Stimulated activated CD4-positive, alpha-beta T cell treated with anti-CD3 and anti-CD28 coated beads, Interleukin-15, amount 100 ng/mL, for 24 hours (primary cell): ENCODE measurements at regions not wholly inside any gene's neighbourhood (a gene's known extent, or its start where the extent isn't known, plus 50 kb on each side); places are given as distances from the start of the nearest gene placed in this dataset.

Source experiments
- DNase-seq: peaks from one replicate; pipeline ENCODE4 v3.0.0-alpha.2; 2020

DNA sequence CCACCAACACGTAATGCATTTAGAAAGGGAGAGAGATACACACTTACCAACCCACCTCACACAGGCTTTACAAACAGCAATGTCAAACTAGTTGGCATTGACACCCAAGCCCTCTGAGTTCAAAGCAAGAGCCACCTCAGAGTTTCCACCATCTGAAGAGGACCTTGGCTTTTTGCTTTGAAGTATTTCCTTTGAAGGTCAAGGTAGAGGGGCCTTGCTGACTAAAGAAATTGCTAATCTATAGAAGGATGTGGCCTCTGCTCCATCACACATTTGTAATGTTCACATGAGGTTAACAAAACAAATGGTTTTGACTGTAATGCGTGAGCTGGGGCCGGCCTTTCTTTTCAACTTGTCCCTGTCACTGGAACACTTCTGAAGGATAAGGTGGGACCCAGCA, 117.7 kb downstream of the POLR2M start:
- no peak for DNase-seq

DNA sequence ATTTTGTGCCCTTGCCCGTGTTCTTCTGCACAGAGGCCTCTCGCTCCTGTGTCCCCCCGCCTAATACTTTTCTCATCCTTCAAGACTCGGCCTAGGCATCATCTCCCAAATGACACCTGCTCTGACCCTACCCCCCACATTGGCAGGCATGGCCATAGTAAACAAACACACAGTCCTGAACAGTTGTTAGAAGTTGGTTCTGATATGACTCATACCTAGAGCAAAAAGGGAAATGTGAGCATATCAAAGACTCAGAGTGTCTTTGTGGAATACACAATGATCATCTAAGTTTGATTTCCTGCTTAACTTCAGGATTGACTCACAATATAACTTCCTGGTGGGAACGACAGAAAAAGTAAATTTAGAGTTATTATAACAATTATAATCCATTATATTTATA, 120.5 kb downstream of the POLR2M start:
- DNase-seq = no peak

DNA sequence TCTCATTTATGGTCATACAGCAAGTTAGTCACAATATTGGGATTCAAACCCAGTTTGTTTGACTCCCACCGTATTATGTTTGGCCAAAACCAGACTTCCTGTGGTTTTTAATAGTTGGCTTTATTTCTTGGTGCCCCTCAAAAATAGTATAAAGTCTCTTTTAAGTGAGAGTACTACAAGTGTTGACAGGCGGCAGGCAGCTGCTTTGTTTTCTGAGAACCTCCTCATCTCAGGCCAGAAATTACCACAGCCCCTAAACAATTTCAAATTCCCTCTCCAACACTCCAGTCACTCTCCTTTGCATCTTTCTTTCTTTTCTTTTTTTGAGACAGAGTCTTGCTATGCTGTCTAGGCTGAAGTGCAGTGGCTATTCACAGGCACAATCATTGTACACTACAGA, 121.5 kb downstream of the POLR2M start:
- no peak for DNase-seq

DNA sequence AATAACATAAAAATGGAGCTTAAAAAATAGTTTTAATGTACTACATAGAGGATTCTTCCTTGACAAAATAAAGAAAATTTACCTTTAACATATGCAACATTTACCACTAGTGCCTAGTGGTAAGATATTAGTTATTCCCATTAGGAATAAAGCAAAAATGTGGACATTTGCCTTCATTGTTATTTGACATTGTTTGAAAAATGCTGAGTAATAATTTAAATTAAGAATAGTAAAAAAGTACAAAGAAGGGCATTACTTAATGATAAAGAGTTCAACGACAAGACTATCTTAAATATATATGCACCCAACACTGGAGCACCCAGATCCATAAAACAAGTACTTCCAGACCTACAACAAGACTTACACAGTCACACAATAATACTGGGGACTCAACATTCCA, 125.7 kb downstream of the POLR2M start:
- no peak for DNase-seq

DNA sequence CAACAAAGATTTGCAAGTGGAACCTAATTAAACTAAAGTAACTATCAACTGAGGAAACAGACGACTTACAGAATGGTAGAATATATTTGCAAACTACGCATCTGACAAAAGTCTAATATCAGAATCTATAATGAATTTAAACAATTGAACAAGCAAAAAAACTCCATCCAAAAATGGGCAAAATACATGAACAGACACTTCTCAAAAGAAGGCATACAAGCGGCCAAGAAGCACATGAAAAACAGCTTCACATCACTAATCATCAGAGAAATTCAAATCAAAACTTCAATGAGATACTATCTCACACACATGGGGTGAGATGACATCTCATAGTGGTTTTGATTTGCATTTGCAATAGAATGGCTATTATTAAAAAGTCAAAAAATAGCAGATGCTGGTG, 128.6 kb downstream of the POLR2M start:
- no peak for DNase-seq

DNA sequence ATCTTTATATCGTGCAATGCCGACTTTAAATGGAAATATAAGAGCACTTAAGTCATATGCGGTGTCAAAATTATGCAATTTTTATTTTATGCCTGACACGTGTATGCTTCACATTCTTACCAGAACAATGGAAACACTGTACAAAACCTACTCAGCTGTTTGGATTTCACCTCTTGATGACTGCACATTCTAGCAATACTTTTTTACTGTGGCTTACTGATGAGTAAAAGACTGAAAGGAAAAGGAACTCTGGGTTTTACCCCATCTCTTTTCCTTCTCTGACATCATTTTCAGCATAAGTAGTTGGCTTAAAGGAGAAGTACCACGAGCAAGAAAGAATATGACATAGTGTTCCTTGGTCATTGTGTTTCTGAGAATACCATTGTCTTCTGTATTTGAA, 142.8 kb downstream of the POLR2M start:
- DNase-seq = no peak

DNA sequence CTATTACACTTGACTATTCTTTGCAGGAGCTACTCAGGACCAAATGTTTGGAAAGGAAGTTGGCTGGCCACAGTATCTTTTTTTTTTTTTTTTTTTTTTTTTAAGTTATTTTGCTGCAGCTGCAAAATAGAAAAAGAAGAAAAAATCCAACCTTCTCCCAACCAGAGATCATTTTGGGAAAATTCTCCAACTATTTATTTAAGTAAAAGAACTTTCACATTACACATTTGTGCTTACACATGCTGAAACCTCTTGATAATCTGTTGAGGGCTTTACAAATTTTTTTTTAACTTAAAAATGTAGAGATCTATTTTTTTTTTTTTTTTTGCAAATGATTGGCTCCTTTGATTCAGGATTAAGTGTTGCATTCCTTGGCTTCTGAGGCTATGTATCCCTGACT, 148.0 kb downstream of the POLR2M start:
- no peak for DNase-seq

DNA sequence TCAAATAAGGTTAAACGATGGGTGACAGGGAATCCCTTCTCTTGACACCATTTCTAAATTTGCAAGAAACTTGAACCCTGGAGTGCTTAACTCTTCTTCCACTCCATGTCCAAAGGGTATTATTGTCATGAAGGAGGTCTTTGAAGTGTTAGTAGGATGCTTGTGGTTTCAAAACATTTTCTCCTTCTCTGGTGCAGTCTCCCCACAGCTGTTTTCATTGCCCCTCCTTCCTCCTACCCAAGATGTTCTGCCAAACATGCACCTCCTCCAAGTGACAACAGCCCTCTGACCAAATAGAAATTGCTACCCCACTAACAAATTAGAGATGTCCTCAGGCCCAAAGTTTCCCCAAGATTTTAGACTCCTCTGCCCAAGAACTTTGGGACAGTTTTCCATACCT, 151.4 kb downstream of the POLR2M start:
- DNase-seq = no peak

DNA sequence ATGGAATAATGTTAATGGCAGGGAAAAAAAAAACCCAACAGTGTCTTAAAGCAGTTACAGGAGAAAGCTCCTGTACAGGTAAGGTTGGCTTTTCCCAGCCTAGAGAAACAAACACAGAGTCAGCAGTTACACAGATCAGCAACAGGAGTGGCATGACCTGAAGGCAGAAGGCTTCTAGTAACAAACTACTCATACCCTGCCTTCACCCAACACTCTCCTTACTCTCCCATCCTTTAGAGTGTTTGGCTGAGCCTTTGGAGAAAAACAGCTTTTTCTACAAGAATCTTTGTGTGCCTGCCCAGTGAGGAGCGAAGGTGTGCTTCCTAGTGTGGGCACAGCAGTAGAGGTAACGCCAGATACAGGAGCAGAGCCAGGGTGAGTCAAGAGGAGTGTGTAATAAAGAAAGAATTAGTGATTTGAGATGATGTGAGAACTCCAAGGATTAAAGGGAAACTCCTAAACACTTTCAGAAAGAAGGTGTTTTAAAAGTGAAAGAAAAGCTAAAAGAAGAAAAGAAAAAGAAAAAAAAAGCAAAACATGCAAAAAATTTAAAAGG, 152.7 kb downstream of the POLR2M start:
- DNase-seq = no peak

DNA sequence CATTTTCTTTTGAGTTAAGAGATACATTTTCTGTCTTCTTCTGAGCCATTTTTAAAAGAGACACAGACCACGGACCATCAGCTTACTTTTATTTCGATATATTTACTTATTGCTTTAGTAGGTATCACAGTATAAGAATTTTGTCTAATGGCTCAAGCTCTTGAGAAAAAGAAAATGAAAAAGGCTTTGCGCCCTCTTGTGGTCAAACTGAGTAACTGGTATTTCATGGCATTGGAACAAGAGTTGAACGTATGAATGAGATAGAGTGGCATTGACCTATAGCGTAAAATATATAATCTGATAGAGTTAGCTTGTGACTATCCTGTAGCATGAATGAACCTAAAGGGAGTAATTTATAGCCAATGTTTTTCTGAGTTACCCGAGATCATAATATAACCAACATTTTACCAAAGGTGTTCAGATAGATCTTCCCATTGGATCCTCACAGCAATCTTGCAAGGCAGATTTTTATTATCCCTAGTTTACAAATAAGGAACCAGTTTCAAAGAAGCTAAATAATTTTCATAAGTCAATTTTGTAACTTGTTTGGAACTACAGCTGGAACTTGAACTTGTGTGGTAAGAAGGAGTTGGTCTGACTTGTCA, 154.6 kb downstream of the POLR2M start:
- DNase-seq = peak; percentile 14

DNA sequence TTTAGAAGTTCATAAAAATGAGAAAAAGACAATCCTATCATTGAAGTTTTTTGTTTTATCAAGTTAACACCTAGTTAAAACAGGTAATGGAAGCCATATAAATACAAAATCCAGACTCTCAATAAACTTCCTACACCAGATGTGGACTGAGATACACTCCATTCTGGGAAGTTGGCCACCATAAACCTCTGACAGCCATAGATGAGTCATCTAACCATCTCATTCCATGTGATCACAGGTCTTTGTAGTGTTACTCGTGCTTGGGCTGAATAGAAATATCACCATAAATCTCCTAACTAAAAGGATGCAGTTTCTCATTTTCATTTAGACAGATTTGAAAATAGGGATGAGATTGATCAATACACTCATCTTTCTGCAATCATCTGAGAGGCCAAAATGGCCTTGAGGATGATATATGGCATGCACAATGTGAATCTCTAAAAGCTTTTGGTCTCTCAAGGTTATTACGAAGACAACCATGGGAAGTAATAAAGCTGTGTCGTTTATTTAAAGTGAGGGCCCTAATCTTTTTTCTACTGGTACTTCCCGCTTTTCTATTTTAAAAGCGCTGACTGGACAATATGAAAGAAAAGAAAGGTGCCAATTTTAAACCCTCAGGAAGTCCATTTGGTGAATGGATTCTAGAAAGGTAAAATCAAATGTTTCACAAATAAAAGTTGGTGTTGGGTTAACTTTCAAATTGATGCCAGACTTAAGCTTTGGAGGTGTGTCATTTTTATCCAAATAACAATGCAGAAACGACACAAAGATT, 155.5 kb downstream of the POLR2M start:
- DNase-seq = no peak

DNA sequence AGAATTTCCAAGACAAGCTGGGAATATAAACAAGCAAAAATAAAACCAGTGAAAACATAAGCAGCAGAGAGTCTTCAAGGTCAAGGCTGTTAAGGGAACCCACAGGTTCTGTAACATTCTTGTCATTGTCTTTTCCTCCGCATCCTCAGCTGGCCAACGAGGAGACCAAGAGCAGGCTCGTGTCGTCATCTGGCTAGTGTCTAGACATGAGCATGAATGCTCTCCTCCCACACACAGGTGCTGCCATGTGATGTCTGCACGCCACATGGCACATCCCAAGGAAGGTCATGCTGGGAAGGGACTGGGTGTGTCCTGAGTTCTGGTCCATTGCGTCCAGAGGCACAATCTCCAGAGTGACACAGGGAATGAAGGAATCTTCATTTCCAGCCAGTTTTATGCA, 156.2 kb downstream of the POLR2M start:
- no peak for DNase-seq

DNA sequence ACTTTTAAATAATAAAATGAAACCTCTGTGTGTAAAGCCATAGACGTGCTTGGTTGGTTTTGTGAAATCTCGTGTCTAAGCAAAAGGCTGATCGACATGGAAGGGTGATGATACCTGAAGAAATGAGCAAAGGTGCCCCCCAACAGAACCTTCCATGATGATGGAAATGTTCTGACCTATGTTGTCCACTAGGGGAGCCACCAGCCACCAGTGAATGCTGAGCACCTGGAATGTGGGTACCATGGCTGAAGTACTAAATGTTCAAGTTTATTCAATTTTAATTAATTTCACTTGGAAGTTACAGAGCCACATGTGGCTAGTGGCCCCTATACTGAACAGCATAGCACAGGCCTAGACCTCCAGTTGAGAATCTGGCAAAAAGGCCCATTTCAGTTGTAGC, 158.8 kb downstream of the POLR2M start:
- no peak for DNase-seq

DNA sequence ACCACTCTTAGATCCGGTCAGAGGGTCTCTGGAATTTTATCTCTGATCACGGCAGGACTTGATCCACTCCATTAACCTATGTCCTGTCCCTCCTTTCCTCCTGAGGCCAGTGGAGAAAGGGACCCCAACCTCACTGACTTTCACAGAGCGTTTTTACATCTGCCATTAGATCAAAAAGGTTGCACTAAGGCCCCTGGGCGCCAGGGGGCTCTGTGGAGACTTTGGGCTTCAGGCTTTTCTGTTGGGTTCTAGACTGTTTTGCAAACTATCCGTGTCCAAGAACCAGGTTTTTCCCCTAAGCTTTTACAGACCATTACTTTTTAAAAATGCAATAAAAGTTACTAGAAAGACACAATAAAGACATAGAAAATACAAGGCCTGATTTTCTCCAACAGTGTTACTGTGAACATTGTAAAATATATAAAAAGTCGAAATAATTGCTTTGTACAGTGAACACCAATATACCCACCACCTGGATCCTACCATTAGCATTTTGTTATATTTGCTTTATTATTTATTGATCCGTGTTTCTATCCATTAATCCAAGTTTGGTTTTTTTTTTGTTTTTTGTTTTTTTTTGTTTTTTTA, 159.7 kb downstream of the POLR2M start:
- DNase-seq = peak; percentile 71

DNA sequence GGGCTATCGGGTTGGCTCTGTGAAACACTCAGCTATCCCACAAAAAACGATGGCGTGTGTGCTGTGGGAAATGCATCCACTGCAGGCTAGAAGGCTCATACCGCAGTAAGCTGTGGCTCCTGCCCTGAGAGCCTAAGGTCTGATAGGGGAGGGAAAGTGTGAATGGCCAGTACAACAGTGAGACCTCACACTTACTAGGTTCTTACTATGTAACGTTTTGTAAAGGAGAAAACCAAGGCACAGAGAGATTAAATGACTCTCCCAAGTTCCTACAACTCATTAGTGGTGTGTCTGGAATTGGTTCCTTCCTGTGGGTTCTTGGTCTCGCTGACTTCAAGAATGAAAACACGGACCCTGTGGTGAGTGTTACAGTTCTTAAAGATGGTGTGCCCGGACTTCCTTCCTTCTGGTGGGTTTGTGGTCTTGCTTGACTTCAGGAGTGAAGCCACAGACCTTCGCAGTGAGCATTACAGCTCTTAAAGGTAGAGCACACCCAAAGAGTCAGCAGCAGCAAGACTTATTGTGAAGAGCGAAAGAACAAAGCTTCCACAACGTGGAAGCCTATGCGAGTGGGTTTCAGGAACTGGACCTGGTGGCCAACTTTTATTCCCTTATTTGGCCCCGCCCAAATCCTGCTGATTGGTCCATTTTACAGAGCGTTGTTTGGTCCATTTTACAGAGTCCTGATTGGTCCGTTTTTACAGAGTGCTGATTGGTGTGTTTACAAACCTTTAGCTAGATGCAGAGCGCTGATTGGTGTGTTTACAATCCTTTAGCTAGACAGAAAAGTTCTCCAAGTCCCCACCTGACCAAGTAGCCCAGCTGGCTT, 161.7 kb downstream of the POLR2M start:
- no peak for DNase-seq

DNA sequence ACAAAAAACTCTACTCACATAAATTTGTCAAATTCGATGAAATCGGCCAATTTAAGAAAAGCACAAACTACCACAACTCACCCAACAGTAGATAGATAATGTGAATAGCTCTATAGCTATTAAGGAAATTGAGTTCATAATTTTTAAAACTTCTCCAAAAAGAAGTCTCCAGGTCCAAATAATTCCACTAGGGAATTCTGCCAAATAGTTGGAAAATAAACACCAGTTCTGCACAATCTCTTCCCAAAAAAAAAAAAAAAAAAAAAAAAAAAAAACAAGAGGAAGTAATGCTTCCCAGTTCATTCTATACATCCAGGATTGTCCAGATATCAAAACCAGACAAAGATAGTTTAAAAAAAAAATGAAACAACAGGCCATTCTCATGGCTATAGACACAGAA, 164.2 kb downstream of the POLR2M start:
- DNase-seq = no peak

DNA sequence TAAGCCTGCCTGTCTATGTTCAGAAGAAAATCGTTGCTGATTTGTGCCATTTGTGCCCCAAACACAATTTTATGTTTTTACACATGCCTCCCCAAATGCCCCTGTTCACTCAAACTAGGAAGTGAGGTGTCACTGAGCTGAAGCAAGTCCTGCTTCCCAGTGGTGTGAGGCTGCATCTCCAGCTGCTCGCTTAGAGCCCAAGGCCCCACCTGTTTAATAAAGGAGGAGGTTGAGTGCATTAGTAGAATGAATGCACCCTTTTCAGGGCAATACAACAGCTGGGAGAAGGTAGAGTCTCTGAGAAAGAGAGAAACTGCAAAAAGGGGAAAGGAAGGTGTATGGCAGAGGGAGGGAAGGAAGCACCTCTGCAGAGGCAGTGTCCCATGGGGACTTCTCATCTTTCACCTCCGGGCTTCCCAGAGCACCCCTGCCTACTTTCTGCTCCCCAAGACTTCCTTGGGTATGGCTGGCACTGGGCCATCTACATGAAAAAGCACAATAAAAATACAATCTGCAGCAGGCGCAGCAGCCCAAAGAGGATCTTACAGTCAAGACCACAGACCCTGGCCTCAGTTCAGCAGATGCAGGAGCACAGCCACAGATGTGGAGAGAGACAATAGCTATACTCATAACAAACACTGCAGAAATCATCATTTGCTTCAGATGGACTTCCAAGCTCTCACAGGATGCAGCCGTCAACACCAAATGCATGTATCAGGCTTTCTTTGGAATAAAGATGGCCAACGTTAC, 165.9 kb downstream of the POLR2M start:
- DNase-seq = no peak

DNA sequence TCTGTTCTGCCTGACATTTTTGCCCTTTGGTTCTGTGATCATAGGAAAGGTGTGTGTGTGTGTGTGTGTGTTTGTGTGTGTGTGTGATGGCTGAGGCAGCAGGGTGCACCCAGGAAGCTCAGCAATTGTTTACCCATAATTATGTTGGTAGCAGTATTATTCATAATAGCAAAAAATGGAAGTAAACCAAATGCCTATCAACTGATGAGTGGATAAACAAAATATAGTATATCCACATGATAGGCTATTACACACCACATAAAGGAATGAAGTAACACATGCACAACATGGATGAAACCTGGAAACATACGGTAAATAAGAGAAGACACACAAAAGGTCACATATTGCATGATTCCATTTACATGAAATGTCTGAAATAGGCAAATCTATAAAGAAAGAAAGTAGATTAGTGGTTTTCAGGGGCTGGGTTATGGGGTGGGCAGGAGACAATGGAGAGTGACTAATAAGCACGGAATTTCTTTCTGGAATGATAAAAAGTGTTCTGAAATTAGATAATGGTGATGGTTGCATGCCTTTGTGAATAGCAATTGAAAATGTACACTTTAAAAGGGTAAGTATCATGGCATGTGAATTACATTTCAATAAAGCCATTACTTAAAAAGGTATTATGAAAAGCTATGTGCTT, 167.2 kb downstream of the POLR2M start:
- no peak for DNase-seq

DNA sequence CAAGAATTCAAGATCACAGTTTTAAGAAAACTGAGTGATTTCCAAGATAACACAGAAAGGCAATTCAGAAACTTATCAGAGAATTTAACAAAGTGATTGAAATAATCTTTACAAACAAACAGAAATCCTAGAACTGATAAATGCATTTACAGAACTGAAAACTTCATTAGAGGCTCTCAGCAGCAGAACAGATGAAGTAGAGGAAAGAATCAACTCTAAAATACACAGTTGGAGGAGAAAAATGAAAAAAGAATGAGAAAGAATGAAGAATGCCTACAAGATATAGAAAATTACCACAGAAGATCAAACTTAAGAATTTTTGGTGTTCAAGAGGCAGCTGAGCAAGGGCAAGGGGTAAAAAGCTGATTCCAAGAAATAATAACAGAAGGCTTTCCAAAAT, 168.8 kb downstream of the POLR2M start:
- no peak for DNase-seq

DNA sequence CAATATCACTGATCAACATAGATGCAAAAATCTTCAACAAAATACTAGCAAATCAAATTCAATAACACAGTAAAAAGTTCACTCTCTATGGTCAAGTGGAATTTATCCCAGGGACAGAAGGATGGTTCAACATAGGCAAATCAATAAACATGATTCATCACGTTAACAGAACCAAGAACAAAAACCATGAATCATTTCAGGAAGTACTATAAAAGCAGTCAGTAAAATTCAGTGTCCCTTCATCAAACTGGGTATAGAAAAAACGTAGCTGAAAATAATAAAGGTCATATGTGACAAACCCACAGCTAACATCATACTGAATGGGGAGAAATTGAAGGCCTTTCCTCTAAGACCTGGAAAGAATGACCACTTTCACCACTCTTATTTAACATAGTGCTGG, 172.1 kb downstream of the POLR2M start:
- DNase-seq = no peak

DNA sequence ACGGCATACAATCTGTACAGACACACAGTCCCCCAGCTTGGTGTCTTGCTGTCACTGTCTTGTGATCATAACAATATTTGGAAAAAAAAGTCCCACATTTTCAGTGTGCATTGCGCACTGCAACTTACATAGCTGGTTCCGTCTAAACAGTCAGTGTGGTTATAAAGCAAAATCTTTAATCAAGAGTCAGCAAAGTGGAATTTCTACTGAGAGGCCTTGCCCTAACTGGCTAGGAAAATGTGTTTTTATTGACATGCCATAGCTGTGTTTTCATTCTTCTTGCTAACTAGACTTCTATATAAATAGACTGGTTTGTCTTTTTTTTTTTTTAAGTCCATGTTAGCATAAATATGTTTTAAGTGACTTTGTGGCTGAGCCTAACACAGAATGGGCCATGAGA, 174.8 kb downstream of the POLR2M start:
- no peak for DNase-seq

DNA sequence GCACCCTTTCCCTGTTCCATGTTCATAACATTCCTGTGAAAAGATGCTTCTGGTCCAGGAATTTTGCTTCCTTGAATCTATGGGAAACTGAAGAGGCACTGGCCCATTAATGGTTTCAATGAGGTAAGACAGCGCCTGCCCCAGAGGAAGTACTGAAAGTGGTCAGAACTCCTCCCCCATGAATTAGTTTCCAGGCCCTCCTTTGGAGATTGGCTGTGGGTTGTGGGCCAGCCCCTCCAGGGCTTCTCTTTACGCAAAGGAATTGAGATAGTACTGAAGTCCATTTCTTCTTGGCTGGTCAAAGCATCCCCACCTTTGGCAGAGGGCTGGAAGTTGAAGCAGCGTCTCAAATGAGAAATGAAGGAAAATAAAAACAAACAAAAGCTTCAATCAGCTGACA, 175.5 kb downstream of the POLR2M start:
- no peak for DNase-seq
